Astrocyte (in vitro differentiated cells and primary cell): ENCODE measurements at regions not wholly inside any gene's neighbourhood (a gene's known extent, or its start where the extent isn't known, plus 50 kb on each side); places are given as distances from the start of the nearest gene placed in this dataset.
A peak's percentile ranks its signal among the peaks of the same experiment; 100 is the strongest.

ENCODE experiments used
- DNase-seq: peaks from one replicate; pipeline ENCODE4 v3.0.0-alpha.2; 2010; ENCODE audit warnings: low read depth
- FAIRE-seq: peaks from 2 replicates; lab custom pipeline; 2011; peaks lifted over from hg19 to GRCh38; lab: Jason Lieb, UNC
- H2AFZ ChIP-seq: 2 replicates; pipeline ENCODE4 v1.6.0; 2012; ENCODE audit warnings: low read depth, low read length, inconsistent platforms
- H3K27ac ChIP-seq: 2 replicates; pipeline ENCODE4 v1.5.1; 2011; ENCODE audit warnings: low read depth, low read length, inconsistent platforms
- H3K27me3 ChIP-seq: 2 replicates; pipeline ENCODE4 v1.6.0; 2011; ENCODE audit warnings: low read length, inconsistent platforms; ENCODE audit not compliant: insufficient read depth
- H3K36me3 ChIP-seq: 2 replicates; pipeline ENCODE4 v1.5.1; 2011; ENCODE audit warnings: low read length, inconsistent platforms; ENCODE audit not compliant: insufficient read depth
- H3K4me1 ChIP-seq: 2 replicates; pipeline ENCODE4 v1.5.1; 2011; ENCODE audit warnings: low read length, inconsistent platforms; ENCODE audit not compliant: insufficient read depth
- H3K4me2 ChIP-seq: 2 replicates; pipeline ENCODE4 v1.6.0; 2012; ENCODE audit warnings: low read length, inconsistent platforms
- H3K4me3 ChIP-seq: 2 replicates; pipeline ENCODE4 v1.5.1; 2011; ENCODE audit warnings: low read depth, mild to moderate bottlenecking, low read length, inconsistent platforms; ENCODE audit not compliant: insufficient read depth
- H3K79me2 ChIP-seq: 2 replicates; pipeline ENCODE4 v1.6.0; 2012; ENCODE audit warnings: mild to moderate bottlenecking, low read length, inconsistent platforms; ENCODE audit not compliant: insufficient read depth
- H3K9ac ChIP-seq: 2 replicates; pipeline ENCODE4 v1.6.0; 2012; ENCODE audit warnings: mild to moderate bottlenecking, low read length, inconsistent platforms
- H3K9me3 ChIP-seq: 2 replicates; pipeline ENCODE4 v1.5.1; 2012; ENCODE audit warnings: low read depth, mild to moderate bottlenecking, low read length, inconsistent platforms; ENCODE audit not compliant: insufficient read depth
- H4K20me1 ChIP-seq: 2 replicates; pipeline ENCODE4 v1.6.0; 2012; ENCODE audit warnings: low read length, inconsistent platforms; ENCODE audit not compliant: insufficient read depth
- H3K27ac Mint-ChIP-seq: one replicate; pipeline ENCODE4 v1.8.0; 2021; ENCODE audit warnings: mild to moderate bottlenecking, mixed read lengths; ENCODE audit not compliant: unreplicated experiment
- H3K27me3 Mint-ChIP-seq: one replicate; pipeline ENCODE4 v1.8.0; 2021; ENCODE audit warnings: low read depth, mixed read lengths; ENCODE audit not compliant: unreplicated experiment
- H3K36me3 Mint-ChIP-seq: one replicate; pipeline ENCODE4 v1.8.0; 2021; ENCODE audit warnings: low read depth, mixed read lengths; ENCODE audit not compliant: unreplicated experiment
- H3K4me1 Mint-ChIP-seq: one replicate; pipeline ENCODE4 v1.8.0; 2021; ENCODE audit warnings: low read depth, mixed read lengths; ENCODE audit not compliant: unreplicated experiment
- H3K4me3 Mint-ChIP-seq: one replicate; pipeline ENCODE4 v1.8.0; 2021; ENCODE audit warnings: mild to moderate bottlenecking, moderate library complexity, mixed read lengths; ENCODE audit not compliant: unreplicated experiment
- H3K9me3 Mint-ChIP-seq: one replicate; pipeline ENCODE4 v1.8.0; 2021; ENCODE audit warnings: mild to moderate bottlenecking, mixed read lengths; ENCODE audit not compliant: unreplicated experiment
- CTCF ChIP-seq: IDR thresholded peaks from 2 replicates; pipeline ENCODE4 v1.5.1; 2011; ENCODE audit warnings: low read depth, mild to moderate bottlenecking, inconsistent platforms, low read length, moderate library complexity; ENCODE audit not compliant: insufficient read depth
- EZH2 ChIP-seq: IDR thresholded peaks from 2 replicates; pipeline ENCODE4 v1.6.1; 2012; ENCODE audit warnings: mild to moderate bottlenecking, low read length, inconsistent platforms; ENCODE audit not compliant: insufficient read depth

- Histone ChIP-seq H3K27me3 (peaks cover 4% of the 10 kb centered on the region), H2AFZ (no peak overlapping the region), H4K20me1 (no peaks in the 10 kb centered on the region), H3K4me1 (no peaks in the 10 kb centered on the region), H3K4me2 (no peak overlapping the region), H3K79me2 (no peaks in the 10 kb centered on the region), H3K9ac (no peak overlapping the region), H3K36me3 (no peaks in the 10 kb centered on the region), H3K27ac (no peak overlapping the region), H3K9me3 (no peaks in the 10 kb centered on the region), H3K4me3 (no peak overlapping the region)
- Mint-ChIP-seq H3K27me3 (peaks cover 15% of the 10 kb centered on the region), H3K36me3 (no peaks in the 10 kb centered on the region), H3K4me1 (peaks cover 7% of the 10 kb centered on the region), H3K27ac (no peak overlapping the region), H3K4me3 (no peak overlapping the region), H3K9me3 (no peaks in the 10 kb centered on the region)
- DNase-seq (no peak), FAIRE-seq (no peak)
- TF ChIP-seq EZH2 (no peak), CTCF (no peak)
Observed at GRCh38 chr10:25761937-25762336, 172.1 kb upstream of the MYO3A start.

GRCh38 chr10:25766213-25766612, 167.8 kb upstream of the MYO3A start:
- H3K36me3 ChIP-seq = no peaks in the 10 kb centered on the region
- no peak overlapping the region for H3K4me3 ChIP-seq
- Mint-ChIP-seq H3K4me3 (no peak overlapping the region), H3K4me1 (no peaks in the 10 kb centered on the region), H3K9me3 (no peaks in the 10 kb centered on the region), H3K27me3 (peaks cover 15% of the 10 kb centered on the region), H3K36me3 (no peaks in the 10 kb centered on the region), H3K27ac (no peak overlapping the region)
- H3K4me1 ChIP-seq = no peaks in the 10 kb centered on the region
- H3K9me3 ChIP-seq = no peaks in the 10 kb centered on the region
- TF ChIP-seq EZH2 (no peak), CTCF (no peak)
- FAIRE-seq (no peak), DNase-seq (no peak)
- H3K9ac ChIP-seq = no peak overlapping the region
- no peak overlapping the region for H2AFZ ChIP-seq
- H3K27me3 ChIP-seq = peaks cover 5% of the 10 kb centered on the region
- no peak overlapping the region for H3K4me2 ChIP-seq
- H4K20me1 ChIP-seq = no peaks in the 10 kb centered on the region
- no peak overlapping the region for H3K27ac ChIP-seq
- no peaks in the 10 kb centered on the region for H3K79me2 ChIP-seq

GRCh38 chr10:25766687-25767221, 167.3 kb upstream of the MYO3A start:
- Histone ChIP-seq H3K4me2 (peak overlapping the region; percentile 57), H3K4me3 (no peak overlapping the region), H3K4me1 (no peaks in the 10 kb centered on the region), H2AFZ (peak overlapping the region; percentile 60), H3K79me2 (no peaks in the 10 kb centered on the region), H4K20me1 (no peaks in the 10 kb centered on the region), H3K27me3 (peaks cover 5% of the 10 kb centered on the region), H3K9me3 (no peaks in the 10 kb centered on the region), H3K27ac (no peak overlapping the region), H3K9ac (no peak overlapping the region), H3K36me3 (no peaks in the 10 kb centered on the region)
- Mint-ChIP-seq H3K4me1 (no peaks in the 10 kb centered on the region), H3K27me3 (peaks cover 15% of the 10 kb centered on the region), H3K9me3 (no peaks in the 10 kb centered on the region), H3K27ac (no peak overlapping the region), H3K36me3 (no peaks in the 10 kb centered on the region), H3K4me3 (no peak overlapping the region)
- TF ChIP-seq CTCF = no peak
- DNase-seq (no peak), FAIRE-seq (no peak)
